Upper lobe of right lung (tissue), 1 donor: ENCODE measurements at regions not wholly inside any gene's neighbourhood (a gene's known extent, or its start where the extent isn't known, plus 50 kb on each side); places are given as distances from the start of the nearest gene placed in this dataset.

Experiments
- ATAC-seq: fragments of 200-7000 bp; cut with Tn5 transposase; one replicate; pipeline ENCODE4 v1.9.1; 2020; ENCODE audit warnings: mild to moderate bottlenecking, moderate library complexity
- DNase-seq: peaks from one replicate; pipeline ENCODE4 v3.0.0-alpha.2; 2020
- H3K27ac ChIP-seq: fragments of 200-600 bp; one replicate; pipeline ENCODE4 v1.8.0; 2022
- H3K27me3 ChIP-seq: fragments of 200-600 bp; one replicate; pipeline ENCODE4 v1.8.0; 2022; ENCODE audit warnings: mild to moderate bottlenecking
- H3K36me3 ChIP-seq: fragments of 200-600 bp; one replicate; pipeline ENCODE4 v1.8.0; 2022
- H3K4me1 ChIP-seq: fragments of 200-600 bp; one replicate; pipeline ENCODE4 v1.8.0; 2022
- H3K4me3 ChIP-seq: fragments of 200-600 bp; one replicate; pipeline ENCODE4 v1.8.0; 2022; ENCODE audit warnings: mild to moderate bottlenecking
- H3K9me3 ChIP-seq: fragments of 200-600 bp; one replicate; pipeline ENCODE4 v1.8.0; 2022
- CTCF ChIP-seq: fragments of 200-600 bp; IDR thresholded peaks from one replicate; pipeline ENCODE4 v1.8.0; 2022; ENCODE audit warnings: antibody characterized with exemption
- intact Hi-C: fragments of 100-400 bp; cut with DNase I; formaldehyde crosslinking; loops from one replicate; pipeline ENCODE4 v1.11.0; 2022
- donor health status: DM: no; HTN: yes; CAD: no; lungs with severe emphysema.

- DNase-seq, result no peak
- no peak for ATAC-seq
- Histone ChIP-seq H3K9me3 (no peaks in the 10 kb centered on the region), H3K27me3 (no peaks in the 10 kb centered on the region), H3K4me3 (no peak overlapping the region), H3K4me1 (no peaks in the 10 kb centered on the region), H3K36me3 (no peaks in the 10 kb centered on the region), H3K27ac (no peak overlapping the region)
- no peak for TF ChIP-seq CTCF
- intact Hi-C loops, result no loop called here
Measured at GRCh38 chr18:32621034-32621433, 150.4 kb upstream of the GAREM1 start.

DNA sequence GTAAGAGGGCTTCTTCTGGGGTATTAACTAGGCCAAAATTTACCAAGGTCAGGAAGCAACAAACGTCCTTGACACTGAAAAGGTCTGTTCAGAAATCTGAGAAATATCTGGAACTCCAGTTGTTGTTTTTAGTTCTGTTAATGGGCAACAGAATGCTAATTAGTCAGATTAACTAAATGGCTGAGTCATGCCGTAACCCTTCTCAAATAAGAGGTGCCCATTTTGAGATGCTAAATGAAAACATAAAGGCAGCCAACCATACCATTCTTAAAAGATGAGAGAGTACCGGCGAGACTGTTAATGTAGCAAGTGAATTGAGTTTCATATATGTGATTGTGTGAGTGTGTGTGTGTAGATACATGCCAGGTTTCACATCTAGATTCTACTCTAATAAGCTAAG is 147.9 kb upstream of the GAREM1 start:
- no peaks in the 10 kb centered on the region for H3K36me3 ChIP-seq
- ATAC-seq (no peak), DNase-seq (no peak)
- H3K27ac ChIP-seq, result no peak overlapping the region
- intact Hi-C loops, result no loop called here
- TF ChIP-seq CTCF, result no peak
- no peaks in the 10 kb centered on the region for H3K9me3 ChIP-seq
- H3K4me1 ChIP-seq, result no peaks in the 10 kb centered on the region
- no peak overlapping the region for H3K4me3 ChIP-seq
- no peaks in the 10 kb centered on the region for H3K27me3 ChIP-seq

DNA sequence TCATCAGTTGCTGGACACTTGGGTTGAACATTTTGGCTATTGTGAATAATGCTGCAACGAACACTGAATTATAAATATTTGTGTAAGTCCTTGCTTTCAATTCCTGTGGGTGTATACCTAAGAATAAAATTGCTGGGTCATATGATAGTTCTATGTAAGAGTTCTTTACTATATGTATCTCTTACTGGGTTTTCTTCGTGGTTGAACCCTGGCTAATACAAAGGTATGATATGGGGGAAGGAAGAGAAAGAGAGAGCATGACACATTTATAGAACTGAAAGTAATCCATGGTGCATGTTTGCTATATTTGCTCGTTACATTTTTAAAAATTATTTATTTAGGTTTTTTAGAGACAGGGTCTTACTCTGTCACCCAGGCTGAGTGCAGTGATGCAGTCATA is 143.1 kb upstream of the GAREM1 start:
- H3K4me1 ChIP-seq, result no peaks in the 10 kb centered on the region
- intact Hi-C loops, result no loop called here
- ATAC-seq (no peak), DNase-seq (no peak)
- H3K36me3 ChIP-seq, result no peaks in the 10 kb centered on the region
- no peak for TF ChIP-seq CTCF
- no peak overlapping the region for H3K27ac ChIP-seq
- no peak overlapping the region for H3K4me3 ChIP-seq
- H3K9me3 ChIP-seq, result no peaks in the 10 kb centered on the region
- no peaks in the 10 kb centered on the region for H3K27me3 ChIP-seq

DNA sequence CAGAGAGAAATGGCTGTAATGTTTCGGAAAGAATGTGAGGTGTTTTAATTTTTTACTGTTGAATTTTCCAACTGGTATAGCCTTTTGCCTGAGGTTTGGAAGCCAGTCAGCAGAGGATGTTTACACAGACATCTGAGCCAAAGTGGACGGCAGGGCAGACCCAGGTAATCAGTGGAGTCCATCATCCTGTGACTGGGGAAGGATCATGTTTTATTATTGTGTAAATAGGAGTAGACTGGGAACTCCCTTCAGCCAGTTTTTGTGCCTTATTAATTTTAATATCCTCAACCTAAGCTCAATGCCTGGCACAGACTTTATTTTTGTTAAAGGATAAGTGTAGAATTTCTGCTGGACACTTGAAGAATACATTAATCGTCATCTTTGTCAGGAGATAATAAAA is 142.0 kb upstream of the GAREM1 start:
- no peak for ATAC-seq
- intact Hi-C loops, result no loop called here
- H3K4me3 ChIP-seq, result no peak overlapping the region

DNA sequence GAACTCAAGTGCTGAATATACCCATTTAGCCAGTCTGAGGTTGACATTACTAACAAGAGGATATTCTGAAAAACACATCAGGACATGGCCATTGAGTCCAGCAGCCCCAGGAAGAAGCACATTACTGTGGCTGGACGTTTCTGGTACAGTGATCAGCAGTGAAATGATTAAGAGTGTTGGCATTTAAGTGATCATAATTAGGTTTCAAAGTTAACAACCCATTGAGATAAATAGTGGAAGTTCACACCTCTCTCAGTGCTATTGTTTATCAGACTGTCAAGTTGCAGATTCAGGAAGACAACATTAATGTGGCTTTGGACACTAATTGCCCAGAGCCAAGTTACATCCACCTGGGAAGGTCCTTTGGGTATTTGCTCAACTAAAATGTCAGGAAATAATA is 139.5 kb upstream of the GAREM1 start:
- H3K27me3 ChIP-seq, result no peaks in the 10 kb centered on the region
- no peak for ATAC-seq
- intact Hi-C loops, result no loop called here
- H3K36me3 ChIP-seq, result no peaks in the 10 kb centered on the region
- H3K4me3 ChIP-seq, result no peak overlapping the region
- no peaks in the 10 kb centered on the region for H3K9me3 ChIP-seq
- H3K4me1 ChIP-seq, result no peaks in the 10 kb centered on the region
- no peak for TF ChIP-seq CTCF
- no peak for DNase-seq
- H3K27ac ChIP-seq, result no peak overlapping the region

More for the DNA sequence above, 142.0 kb upstream of the GAREM1 start:
- no peak for DNase-seq
- no peaks in the 10 kb centered on the region for H3K36me3 ChIP-seq
- no peaks in the 10 kb centered on the region for H3K27me3 ChIP-seq
- H3K9me3 ChIP-seq, result no peaks in the 10 kb centered on the region
- no peak overlapping the region for H3K27ac ChIP-seq
- H3K4me1 ChIP-seq, result no peaks in the 10 kb centered on the region
- no peak for TF ChIP-seq CTCF

DNA sequence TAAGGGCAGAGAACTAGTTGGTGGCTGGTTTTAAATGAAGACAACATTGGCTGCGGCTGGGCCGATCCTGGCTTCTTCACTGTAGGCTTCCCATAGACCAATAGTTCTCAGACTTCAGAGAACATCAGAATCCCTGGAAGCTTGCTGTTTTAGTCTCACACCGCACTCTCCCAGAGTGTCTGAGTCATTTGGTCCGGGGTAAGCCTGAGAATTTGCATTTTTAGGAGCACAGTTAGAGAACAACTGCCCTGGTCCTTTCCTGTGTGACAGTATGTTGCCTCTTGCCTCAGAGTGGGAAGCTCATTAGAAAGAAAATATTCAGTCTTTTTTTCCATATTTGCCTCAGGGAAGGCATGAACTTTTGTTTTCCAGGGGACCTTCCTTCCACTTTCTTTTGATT is 137.1 kb upstream of the GAREM1 start:
- DNase-seq, result no peak
- no peaks in the 10 kb centered on the region for H3K9me3 ChIP-seq
- H3K4me3 ChIP-seq, result no peak overlapping the region
- H3K27ac ChIP-seq, result no peak overlapping the region
- no peak for TF ChIP-seq CTCF
- intact Hi-C loops, result no loop called here
- no peak for ATAC-seq
- H3K27me3 ChIP-seq, result no peaks in the 10 kb centered on the region
- no peaks in the 10 kb centered on the region for H3K4me1 ChIP-seq
- H3K36me3 ChIP-seq, result no peaks in the 10 kb centered on the region
